ENCODE measurements at regions not wholly inside any gene's neighbourhood (a gene's known extent, or its start where the extent isn't known, plus 50 kb on each side); places are given as distances from the start of the nearest gene placed in this dataset.

DNA sequence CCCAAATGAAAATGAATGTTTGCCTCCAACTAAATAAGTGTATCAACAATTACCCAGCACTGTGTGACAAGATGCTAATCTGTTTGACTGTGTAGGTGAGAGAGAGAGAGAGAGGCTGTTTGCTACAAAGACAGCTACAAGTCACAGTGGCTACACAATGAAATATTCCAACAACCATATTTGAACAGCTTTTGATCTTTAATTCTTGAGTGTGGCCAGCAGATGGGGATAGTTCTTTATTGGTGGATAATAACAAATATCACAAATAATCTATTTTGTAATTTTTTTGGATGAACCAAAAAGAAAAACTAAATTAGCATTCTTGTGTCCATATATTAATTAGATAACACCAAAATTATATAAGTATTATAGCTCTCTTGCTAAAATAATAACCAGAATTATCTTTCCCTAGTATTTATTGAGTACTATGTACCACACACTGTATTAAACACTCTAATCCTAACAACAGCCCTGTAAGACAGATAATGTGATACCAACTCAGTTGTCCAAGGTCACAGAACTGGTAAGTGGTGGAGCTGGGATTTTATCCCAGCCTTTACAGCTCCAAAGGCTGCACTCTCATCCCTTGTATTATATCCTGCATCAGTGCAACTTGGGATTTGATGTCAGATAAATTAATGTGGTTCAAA lies 61.9 kb upstream of the C3orf80 start:
- Histone ChIP-seq H3K4me3 (no peak overlapping the region), H3K27ac (no peak overlapping the region), H3K36me3 (no peaks in the 10 kb centered on the region), H3K27me3 (no peaks in the 10 kb centered on the region), H3K9me3 (no peaks in the 10 kb centered on the region), H3K4me1 (no peaks in the 10 kb centered on the region)
- ATAC-seq (peak; percentile 68), DNase-seq (peak in 1 of 4 donors; percentile 23)
- intact Hi-C loops (cut with DNase I), result loop anchor here in 1 of 2 donors (5.0 kb wide), 1 partner anchor 174 kb away; no protein-coding TSS in a partner anchor
- TF ChIP-seq, protein P1, sequence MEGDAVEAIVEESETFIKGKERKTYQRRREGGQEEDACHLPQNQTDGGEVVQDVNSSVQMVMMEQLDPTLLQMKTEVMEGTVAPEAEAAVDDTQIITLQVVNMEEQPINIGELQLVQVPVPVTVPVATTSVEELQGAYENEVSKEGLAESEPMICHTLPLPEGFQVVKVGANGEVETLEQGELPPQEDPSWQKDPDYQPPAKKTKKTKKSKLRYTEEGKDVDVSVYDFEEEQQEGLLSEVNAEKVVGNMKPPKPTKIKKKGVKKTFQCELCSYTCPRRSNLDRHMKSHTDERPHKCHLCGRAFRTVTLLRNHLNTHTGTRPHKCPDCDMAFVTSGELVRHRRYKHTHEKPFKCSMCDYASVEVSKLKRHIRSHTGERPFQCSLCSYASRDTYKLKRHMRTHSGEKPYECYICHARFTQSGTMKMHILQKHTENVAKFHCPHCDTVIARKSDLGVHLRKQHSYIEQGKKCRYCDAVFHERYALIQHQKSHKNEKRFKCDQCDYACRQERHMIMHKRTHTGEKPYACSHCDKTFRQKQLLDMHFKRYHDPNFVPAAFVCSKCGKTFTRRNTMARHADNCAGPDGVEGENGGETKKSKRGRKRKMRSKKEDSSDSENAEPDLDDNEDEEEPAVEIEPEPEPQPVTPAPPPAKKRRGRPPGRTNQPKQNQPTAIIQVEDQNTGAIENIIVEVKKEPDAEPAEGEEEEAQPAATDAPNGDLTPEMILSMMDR (IDR thresholded peaks at IDR 0.05), result peak in 1 of 2 donors; percentile 40

- TF ChIP-seq, protein P1 (IDR thresholded peaks at IDR 0.05), result no peak
- no peaks in the 10 kb centered on the region for H3K27me3 ChIP-seq
- H3K4me1 ChIP-seq, result no peaks in the 10 kb centered on the region
- no peak for DNase-seq
- no peak overlapping the region for H3K4me3 ChIP-seq
- no peaks in the 10 kb centered on the region for H3K9me3 ChIP-seq
- H3K27ac ChIP-seq, result no peak overlapping the region
- no peaks in the 10 kb centered on the region for H3K36me3 ChIP-seq
- no peak for ATAC-seq
- intact Hi-C loops (cut with DNase I), result no loop called here
Measured at GRCh38 chr3:160168246-160168645, 57.0 kb upstream of the C3orf80 start.

DNA sequence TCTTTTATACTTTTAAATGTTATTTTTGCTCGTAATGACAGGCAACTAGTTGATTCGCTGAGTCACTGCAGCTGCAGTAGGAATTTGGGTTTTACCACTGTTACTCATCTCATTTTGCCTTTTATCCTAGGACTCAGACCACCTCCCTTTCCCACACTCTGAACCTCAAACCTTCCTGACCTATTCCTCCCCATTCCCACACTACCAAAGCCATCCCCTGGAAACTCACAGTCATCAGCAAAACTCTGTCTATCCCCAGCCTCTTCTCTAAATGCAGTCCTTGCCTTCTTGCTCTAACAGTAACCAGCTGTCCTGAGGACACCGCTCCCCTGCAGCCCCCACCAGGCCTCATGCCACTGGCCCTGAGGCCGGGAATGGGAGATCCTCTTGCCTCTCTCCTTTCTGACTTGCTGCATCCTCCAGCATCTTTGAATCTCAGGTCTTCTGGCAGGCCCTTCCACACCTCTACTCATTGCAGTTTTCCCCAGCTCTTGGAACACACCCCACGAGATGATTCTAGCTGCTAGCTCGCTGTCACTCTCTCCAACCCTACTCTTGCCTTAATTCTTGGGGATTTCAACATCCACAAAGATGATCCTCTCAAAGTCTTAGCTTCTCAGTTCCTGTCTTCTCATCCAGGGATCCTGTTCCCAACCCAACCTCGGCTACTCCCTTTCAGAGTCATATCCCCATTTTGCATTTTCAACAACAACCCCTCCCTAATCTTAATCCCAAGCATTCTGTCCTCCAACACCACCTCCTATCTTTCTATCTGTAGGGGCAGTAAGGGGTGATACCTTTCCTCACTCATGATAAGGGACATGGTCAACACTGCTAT lies 55.9 kb upstream of the C3orf80 start:
- H3K9me3 ChIP-seq, result no peaks in the 10 kb centered on the region
- no peaks in the 10 kb centered on the region for H3K36me3 ChIP-seq
- peak; percentile 80 for ATAC-seq
- TF ChIP-seq, protein P1 (IDR thresholded peaks at IDR 0.05), result no peak
- H3K4me3 ChIP-seq, result no peak overlapping the region
- no peaks in the 10 kb centered on the region for H3K27me3 ChIP-seq
- no peaks in the 10 kb centered on the region for H3K4me1 ChIP-seq
- DNase-seq, result no peak
- no peak overlapping the region for H3K27ac ChIP-seq
- intact Hi-C loops (cut with DNase I), result no loop called here

DNA sequence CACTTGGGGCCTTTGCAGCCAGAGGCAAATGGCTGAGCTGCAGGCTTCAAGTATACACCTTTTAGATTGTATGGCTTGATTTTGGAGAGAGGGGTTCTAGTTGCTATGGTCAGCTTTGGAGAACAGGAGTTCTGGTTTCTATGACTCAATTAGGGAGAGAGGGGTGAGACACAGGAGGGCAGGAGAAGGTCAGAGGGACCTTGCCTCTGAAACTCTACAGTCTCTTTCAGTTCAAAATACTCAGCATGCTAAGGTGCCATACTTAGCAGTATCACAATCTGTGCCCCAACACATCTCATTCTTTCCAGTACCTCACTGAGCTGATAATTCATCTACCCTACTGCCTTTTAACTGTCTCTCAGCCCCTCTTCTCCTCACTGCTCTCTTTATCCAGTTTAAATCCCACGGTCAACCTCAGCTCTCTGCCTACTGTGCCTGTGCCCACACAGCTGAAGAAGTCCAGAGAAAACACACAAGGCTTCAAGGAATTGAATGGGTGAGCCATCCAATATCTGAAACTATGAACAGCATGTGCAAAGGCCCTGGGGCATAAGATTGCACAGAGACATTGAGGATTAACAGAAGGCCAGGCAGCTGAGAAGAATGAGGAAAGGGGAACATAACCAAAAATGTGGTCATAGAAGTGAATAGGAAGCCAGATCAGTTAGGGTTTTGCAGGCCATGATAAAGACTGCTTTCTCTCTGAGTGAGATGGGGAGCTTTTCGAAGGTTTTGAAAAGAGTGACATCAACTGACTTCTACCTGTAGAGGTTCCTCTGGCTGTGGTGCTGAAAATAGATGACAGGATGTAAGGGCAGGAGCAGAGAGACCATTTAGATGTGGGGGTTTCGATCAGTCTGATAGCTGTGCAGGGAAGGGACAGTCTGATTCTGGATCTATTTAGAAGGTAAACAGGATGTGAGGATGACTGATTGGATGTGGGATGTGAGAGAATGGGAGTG lies 54.5 kb upstream of the C3orf80 start:
- ATAC-seq (no peak), DNase-seq (no peak)
- no peaks in the 10 kb centered on the region for H3K9me3 ChIP-seq
- H3K36me3 ChIP-seq, result no peaks in the 10 kb centered on the region
- TF ChIP-seq, protein P1 (IDR thresholded peaks at IDR 0.05), result no peak
- no peak overlapping the region for H3K27ac ChIP-seq
- no peaks in the 10 kb centered on the region for H3K4me1 ChIP-seq
- no peak overlapping the region for H3K4me3 ChIP-seq
- intact Hi-C loops (cut with DNase I), result no loop called here
- no peaks in the 10 kb centered on the region for H3K27me3 ChIP-seq
